HG02943 (cell line): ENCODE measurements at regions not wholly inside any gene's neighbourhood (a gene's known extent, or its start where the extent isn't known, plus 50 kb on each side); places are given as distances from the start of the nearest gene placed in this dataset.
"Not testable (repeated sequence)": the region's sequence is repeated elsewhere in the genome, so short reads cannot be mapped to it uniquely, and the experiment has no call there.

ENCODE experiments used
- ATAC-seq: cut with Tn5 transposase; IDR thresholded peaks from one replicate; pipeline ENCODE4 v1.9.1; 2021; ENCODE audit warnings: mild to moderate bottlenecking, low read depth, moderate library complexity; ENCODE audit not compliant: unreplicated experiment

GRCh38 chr5:152523964-152524363 lies 118.9 kb upstream of the NMUR2 start:
- no peak for ATAC-seq

DNA sequence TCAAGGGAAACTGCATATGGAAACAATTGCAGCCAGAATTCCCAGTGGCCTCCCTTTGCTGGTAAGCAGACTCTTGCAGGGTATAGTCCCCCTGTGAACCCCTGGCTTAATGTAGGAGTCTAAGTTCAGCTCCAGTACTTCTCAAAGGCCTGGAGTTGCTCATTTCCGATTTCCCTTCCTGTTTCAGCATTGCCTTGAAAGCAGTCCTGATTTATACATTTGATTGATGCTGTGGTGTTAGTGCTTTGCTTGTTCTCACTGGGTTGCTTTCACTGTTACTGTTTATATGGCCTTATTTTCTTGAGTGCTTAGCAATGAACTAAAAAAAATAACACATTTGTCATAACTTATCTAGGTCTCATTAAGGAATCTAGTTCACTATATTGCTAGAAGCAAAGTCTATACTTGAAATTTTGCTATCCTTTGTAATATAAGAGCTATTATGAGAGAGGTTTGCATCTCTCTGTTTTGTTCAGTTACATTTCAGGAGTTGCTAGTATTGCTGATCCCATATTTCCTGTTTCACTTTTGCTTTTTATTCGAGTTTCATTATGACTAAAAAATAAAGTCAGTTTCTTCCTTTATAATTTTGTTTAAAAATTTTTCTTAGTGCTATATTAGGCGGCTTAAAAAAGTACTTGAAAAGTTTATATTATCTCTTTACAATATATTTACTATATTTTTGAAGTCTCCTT lies 122.4 kb upstream of the NMUR2 start:
- ATAC-seq = peak; percentile 61

DNA sequence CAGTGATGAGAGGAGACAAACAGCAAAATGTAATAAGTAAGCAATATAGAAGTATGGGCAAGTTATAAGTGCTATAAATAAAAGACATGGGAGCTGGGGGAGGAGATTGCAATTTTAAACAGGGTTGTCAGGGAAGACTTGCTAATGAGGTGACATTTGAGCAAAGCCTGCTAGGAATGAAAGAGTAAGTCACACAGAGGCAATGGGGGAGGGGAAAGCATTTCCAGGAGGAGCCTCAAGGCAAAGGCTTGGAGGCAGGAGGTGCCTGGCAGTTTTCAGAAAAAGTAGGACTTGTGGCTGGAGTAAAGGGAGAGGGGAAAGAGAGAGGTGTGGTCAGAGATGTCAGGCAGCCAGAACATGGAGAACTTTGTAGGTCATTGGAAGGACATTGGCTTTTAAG lies 124.4 kb upstream of the NMUR2 start:
- no peak for ATAC-seq

GRCh38 chr5:152532714-152533113 lies 127.6 kb upstream of the NMUR2 start:
- no peak for ATAC-seq

- ATAC-seq = no peak
These were observed 129.6 kb upstream of the NMUR2 start for GRCh38 chr5:152534641-152535040.

DNA sequence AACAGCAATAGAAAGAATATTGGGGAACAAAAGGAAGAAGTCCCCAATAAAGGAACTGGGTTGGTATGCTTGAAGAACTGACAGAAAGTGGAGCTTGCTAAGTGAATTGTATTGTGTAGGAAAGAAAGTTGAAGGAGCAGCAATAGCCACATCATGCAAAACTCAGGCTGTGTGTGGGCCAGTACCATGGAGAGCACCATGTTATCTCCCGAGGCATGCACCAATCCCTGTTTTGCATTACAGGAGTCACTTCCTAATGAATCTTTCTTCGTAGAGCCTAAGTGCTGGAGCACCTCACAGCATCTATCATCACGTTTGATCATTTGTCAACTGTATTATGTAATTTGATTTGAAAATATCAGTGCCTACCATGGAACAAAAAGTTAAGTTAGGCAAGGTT lies 137.7 kb upstream of the NMUR2 start:
- ATAC-seq = no peak

DNA sequence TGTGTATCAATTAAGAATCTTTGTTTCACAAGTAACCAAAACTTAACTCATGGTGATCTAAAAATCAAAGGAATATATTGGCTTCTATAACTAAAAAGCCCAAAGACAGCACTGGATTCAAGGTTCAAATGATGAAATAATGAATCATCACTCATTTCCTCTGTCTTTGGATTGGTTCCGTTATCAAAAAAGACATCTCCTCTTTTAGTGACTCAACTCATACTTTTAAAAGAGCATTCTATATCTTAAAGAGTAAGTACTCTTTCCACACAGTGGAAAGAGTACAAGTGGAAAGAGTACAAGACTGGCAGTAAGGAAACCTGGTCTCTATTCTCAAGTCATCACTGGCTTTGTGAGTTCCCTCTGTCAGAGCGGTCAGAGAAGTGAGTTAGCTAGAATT lies 141.4 kb upstream of the NMUR2 start:
- no peak for ATAC-seq

DNA sequence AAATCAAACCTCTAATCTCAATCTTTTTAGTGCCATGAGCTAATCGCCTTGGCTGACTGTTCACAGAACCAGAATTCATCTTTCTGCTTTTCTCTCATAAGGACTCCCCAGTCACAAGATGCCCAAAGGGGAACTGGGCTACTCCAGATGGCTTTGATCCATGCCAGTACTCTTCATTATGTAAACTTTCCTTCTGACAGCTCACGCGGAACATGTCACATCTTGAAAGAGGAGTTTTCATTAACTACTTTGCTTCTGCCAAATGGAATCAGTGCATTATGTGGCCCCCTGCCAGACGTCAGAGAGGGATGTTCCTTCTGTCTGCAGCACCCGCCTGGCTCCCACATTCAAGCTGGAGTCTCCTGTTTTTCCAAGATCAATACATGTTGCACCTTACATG lies 142.1 kb upstream of the NMUR2 start:
- no peak for ATAC-seq

DNA sequence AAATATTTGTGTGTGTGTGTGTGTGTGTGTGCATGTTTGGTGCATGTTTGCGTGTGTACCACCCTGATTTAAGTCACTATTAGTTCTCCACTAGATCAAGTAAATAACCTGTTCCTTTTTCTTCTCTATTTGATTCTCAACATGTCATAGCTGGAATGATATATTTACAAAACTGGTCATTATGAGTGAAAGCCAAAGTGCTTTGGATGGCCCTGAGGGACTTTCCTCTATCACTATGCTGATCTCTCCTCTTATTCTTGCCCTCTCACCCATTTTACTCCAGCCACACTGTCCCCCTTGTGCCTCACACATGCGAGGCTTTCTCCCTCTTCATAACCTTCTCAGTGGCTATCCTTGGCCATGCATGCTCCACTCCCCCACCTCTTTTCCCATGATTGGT lies 144.6 kb upstream of the NMUR2 start:
- no peak for ATAC-seq

GRCh38 chr5:152551061-152551460 lies 146.0 kb upstream of the NMUR2 start:
- no peak for ATAC-seq

DNA sequence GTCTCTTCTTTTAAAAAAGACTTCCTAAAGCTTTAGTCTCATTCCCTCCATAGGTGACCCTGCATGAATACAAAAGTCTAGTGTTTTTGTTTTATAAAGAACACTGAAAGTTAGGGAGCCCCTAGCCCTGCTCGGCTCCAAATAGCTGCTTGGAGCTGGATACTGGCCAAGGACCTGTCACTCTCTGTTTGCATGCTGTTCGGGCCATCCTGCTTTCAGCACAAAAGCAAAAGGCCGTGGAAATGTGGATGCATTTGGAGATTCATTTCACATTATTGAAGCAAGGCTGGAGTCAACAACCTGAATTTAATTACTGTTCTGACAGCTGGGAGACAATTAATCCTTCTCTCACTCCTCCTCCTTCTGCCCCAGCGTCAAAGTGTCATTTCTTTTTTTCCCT lies 151.7 kb upstream of the NMUR2 start:
- ATAC-seq = no peak

DNA sequence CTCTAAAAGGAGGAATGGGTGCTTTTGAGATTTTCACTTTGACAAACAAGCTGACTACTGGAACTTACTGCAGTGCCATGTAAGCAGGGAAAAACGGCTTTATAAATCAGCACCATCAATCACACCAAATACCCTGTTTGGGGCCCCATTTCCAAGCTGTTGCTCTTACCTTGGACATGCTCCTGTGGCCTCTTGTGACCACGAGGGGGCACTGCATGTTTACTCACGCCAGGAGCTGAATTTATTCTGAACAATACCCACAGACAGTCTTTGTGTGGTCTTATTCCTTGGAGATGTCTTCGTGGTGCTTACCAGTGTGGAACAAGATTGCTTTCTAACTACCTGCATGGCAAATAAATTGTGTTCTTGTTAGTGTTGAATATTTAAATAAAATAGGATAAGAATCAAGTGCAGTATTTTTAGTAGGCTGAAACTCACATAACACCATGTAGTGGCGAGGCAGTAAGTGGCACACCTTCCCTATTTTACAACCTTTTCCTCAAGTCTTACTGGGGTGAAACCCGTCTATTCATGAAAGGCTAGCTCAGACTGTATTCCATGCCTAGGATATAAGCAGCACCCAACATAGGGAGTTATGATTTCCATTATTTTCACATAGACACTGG lies 155.5 kb upstream of the NMUR2 start:
- ATAC-seq = peak; percentile 72

GRCh38 chr5:152568016-152568415 lies 162.9 kb upstream of the NMUR2 start:
- no peak for ATAC-seq

DNA sequence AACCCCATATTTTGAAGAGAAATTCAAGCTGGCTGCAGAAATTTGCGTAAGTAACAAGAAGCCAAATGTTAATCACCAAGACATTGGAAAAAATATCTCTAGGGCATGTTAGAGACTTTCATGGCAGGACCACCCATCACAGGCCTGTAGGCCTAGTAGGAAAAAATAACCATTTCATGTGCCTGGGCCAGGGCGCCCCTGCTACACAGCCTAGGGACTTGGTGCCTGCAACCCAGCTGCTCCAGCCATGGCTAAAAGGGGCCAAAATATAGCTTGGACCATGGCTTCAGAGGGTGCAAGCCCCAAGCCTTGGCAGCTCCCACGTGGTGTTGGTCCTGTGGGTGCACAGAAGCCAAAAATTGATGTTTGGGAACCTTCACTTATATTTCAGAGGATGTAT lies 167.7 kb upstream of the NMUR2 start:
- ATAC-seq = no peak

DNA sequence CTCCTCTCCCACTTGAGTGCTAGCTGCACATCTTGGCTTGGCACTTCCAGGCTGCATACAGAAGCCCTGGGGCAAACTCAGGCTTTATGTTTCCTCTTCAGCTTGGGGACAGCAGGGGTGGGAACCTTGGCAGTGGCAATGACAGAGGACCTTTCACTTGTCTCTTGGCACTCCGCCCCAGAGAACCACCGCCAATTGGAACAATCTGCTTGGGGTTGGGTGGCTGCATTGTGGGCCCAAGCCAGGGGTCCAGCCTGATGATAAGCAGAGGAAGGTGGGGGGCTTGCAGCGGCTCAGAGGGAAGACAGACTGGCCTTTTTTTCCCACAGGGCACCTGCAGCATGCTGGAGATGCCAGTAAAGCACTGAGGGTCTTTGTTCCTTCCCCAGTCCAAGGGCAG lies 179.0 kb upstream of the NMUR2 start:
- no peak for ATAC-seq

- ATAC-seq = no peak
These were observed 187.3 kb upstream of the NMUR2 start for GRCh38 chr5:152592416-152592815.

GRCh38 chr5:152593388-152593787 lies 188.3 kb upstream of the NMUR2 start:
- no peak for ATAC-seq

- ATAC-seq = no peak
These were observed 190.3 kb upstream of the NMUR2 start for GRCh38 chr5:152595405-152595804.

- ATAC-seq = no peak
These were observed 194.0 kb upstream of the NMUR2 start for GRCh38 chr5:152599096-152599495.

GRCh38 chr5:152601806-152602732 lies 197.0 kb upstream of the NMUR2 start:
- ATAC-seq = no peak

- not testable (repeated sequence) for ATAC-seq
These were observed 201.0 kb upstream of the NMUR2 start for GRCh38 chr5:152606050-152606449.
